CD14-positive monocyte (primary cell): ENCODE measurements at regions not wholly inside any gene's neighbourhood (a gene's known extent, or its start where the extent isn't known, plus 50 kb on each side); places are given as distances from the start of the nearest gene placed in this dataset.

Experiments used
- DNase-seq, 3 donors: peaks; one replicate each; pipeline ENCODE4 v3.0.0-alpha.2; 2011 to 2022
- H2AFZ ChIP-seq: 2 replicates; pipeline ENCODE4 v1.6.0; 2012; ENCODE audit warnings: mild to moderate bottlenecking, low read depth, low read length, inconsistent platforms; ENCODE audit not compliant: insufficient read depth, poor library complexity, severe bottlenecking
- H3K27ac ChIP-seq, 2 donors: 1 replicate in 1 of 2; 2 replicates in 1 of 2; pipeline ENCODE4 v1.5.1; 2012 to 2013; ENCODE audit warnings: low read length in 2 of 2, control low read depth in 1 of 2, inconsistent platforms in 1 of 2, low read depth in 1 of 2, mild to moderate bottlenecking in 1 of 2
- H3K27me3 ChIP-seq, 2 donors: one replicate each; pipeline versions ENCODE4 v1.6.0 to v1.6.1; 2011 to 2013; ENCODE audit warnings: low read length in 2 of 2; ENCODE audit not compliant: control insufficient read depth in 2 of 2, insufficient read depth in 2 of 2
- H3K36me3 ChIP-seq, 2 donors: replicated peaks in 1 of 2; 1 replicate in 1 of 2; 2 replicates in 1 of 2; pipeline versions ENCODE4 v1.5.1 to v1.6.1; 2012 to 2013; ENCODE audit warnings: low read length in 2 of 2, control low read depth in 1 of 2, inconsistent platforms in 1 of 2, mild to moderate bottlenecking in 1 of 2; ENCODE audit not compliant: insufficient read depth in 2 of 2, control insufficient read depth in 1 of 2
- H3K4me1 ChIP-seq, 2 donors: 1 replicate in 1 of 2; 2 replicates in 1 of 2; pipeline versions ENCODE4 v1.5.1 to v1.6.1; 2012 to 2013; ENCODE audit warnings: low read length in 2 of 2, control low read depth in 1 of 2, inconsistent platforms in 1 of 2, mild to moderate bottlenecking in 1 of 2, moderate library complexity in 1 of 2; ENCODE audit not compliant: insufficient read depth in 2 of 2, control insufficient read depth in 1 of 2
- H3K4me2 ChIP-seq: replicated peaks from 2 replicates; pipeline ENCODE3; 2012; ENCODE audit warnings: low read length, moderate library complexity, mild to moderate bottlenecking; ENCODE audit not compliant: poor library complexity, severe bottlenecking; ENCODE audit errors: extremely low read depth
- H3K4me3 ChIP-seq, 3 experiments: fragments of 200-600 bp in 1 of 3; sonication (generic) in 1 of 3; replicated peaks in 1 of 3; 1 replicate in 2 of 3; 2 replicates in 1 of 3; pipeline ENCODE4 v1.5.1; 2011 to 2013; ENCODE audit warnings: low read length in 3 of 3, mild to moderate bottlenecking in 3 of 3, control low read depth in 2 of 3, low read depth in 2 of 3, inconsistent platforms in 1 of 3, moderate library complexity in 1 of 3
- H3K79me2 ChIP-seq: 2 replicates; pipeline ENCODE4 v1.6.0; 2012; ENCODE audit warnings: mild to moderate bottlenecking, control low read depth, inconsistent platforms, low read length, moderate library complexity; ENCODE audit not compliant: insufficient read depth
- H3K9ac ChIP-seq: 2 replicates; pipeline ENCODE4 v1.6.0; 2017; ENCODE audit warnings: low read length, mild to moderate bottlenecking; ENCODE audit not compliant: insufficient read depth, poor library complexity, severe bottlenecking
- H3K9me3 ChIP-seq, 2 donors: replicated peaks in 1 of 2; 1 replicate in 1 of 2; 2 replicates in 1 of 2; pipeline versions ENCODE4 v1.5.1 to v1.6.1; 2012 to 2013; ENCODE audit warnings: low read length in 2 of 2, control low read depth in 1 of 2; ENCODE audit not compliant: control insufficient read depth in 1 of 2, insufficient read depth in 1 of 2
- H4K20me1 ChIP-seq: 2 replicates; pipeline ENCODE4 v1.6.0; 2012; ENCODE audit warnings: mild to moderate bottlenecking, low read length, control low read depth, moderate library complexity; ENCODE audit not compliant: insufficient read depth
- H3K27ac Mint-ChIP-seq, 7 donors: one replicate each; pipeline ENCODE4 v1.8.0; 2020; ENCODE audit warnings: mild to moderate bottlenecking in 7 of 7, mixed read lengths in 7 of 7, moderate library complexity in 6 of 7, inconsistent platforms in 2 of 7
- H3K27me3 Mint-ChIP-seq, 3 donors: one replicate each; pipeline ENCODE4 v1.8.0; 2021 to 2022; ENCODE audit warnings: low read depth in 3 of 3, mild to moderate bottlenecking in 3 of 3, mixed read lengths in 3 of 3, moderate library complexity in 3 of 3, inconsistent platforms in 1 of 3
- H3K36me3 Mint-ChIP-seq, 2 donors: one replicate each; pipeline ENCODE4 v1.8.0; 2020; ENCODE audit warnings: mixed read lengths in 2 of 2, inconsistent platforms in 1 of 2, mild to moderate bottlenecking in 1 of 2
- H3K4me1 Mint-ChIP-seq: one replicate; pipeline ENCODE4 v1.8.0; 2020; ENCODE audit warnings: mild to moderate bottlenecking, mixed read lengths
- H3K4me3 Mint-ChIP-seq, 2 donors: one replicate each; pipeline ENCODE4 v1.8.0; 2020; ENCODE audit warnings: mild to moderate bottlenecking in 2 of 2, mixed read lengths in 2 of 2, moderate library complexity in 1 of 2
- H3K9me3 Mint-ChIP-seq, 7 donors: one replicate each; pipeline ENCODE4 v1.8.0; 2020 to 2022; ENCODE audit warnings: mixed read lengths in 7 of 7, mild to moderate bottlenecking in 6 of 7, moderate library complexity in 6 of 7, inconsistent platforms in 2 of 7
- CTCF ChIP-seq: fragments of 200-600 bp; IDR thresholded peaks from one replicate; pipeline ENCODE4 v1.8.0; 2022; ENCODE audit warnings: antibody characterized with exemption, mild to moderate bottlenecking
- WGBS: methylation state at CpG from one replicate; pipeline ENCODE4 v1.1.5; 2013; ENCODE audit warnings: missing lambda C conversion rate; ENCODE audit not compliant: insufficient coverage; 5-methylcytosine and 5-hydroxymethylcytosine counted together
- intact Hi-C, 2 donors: fragments of 100-400 bp; cut with micrococcal nuclease; formaldehyde crosslinking; loops; one replicate each; pipeline versions ENCODE4 v1.15.0 to v1.15.1; 2023

GRCh38 chr1:30631700-30632099 is 91.7 kb downstream of the MATN1 start:
- H2AFZ ChIP-seq: no peak overlapping the region
- no peaks in the 10 kb centered on the region for H3K36me3 ChIP-seq
- H3K27ac ChIP-seq: no peak overlapping the region
- no CpG with 5 or more reads among the region's 2 CpGs for WGBS
- H3K9ac ChIP-seq: no peak overlapping the region
- no peaks in the 10 kb centered on the region for H3K27me3 ChIP-seq
- no peaks in the 10 kb centered on the region for H3K4me1 ChIP-seq
- H3K27me3 Mint-ChIP-seq: peaks cover 1 to 4% (median 4%) of the 10 kb centered on the region in 3 donors
- no peak overlapping the region for H3K27ac Mint-ChIP-seq
- no peaks in the 10 kb centered on the region for H3K4me1 Mint-ChIP-seq
- DNase-seq: no peak
- TF ChIP-seq CTCF: no peak
- H3K9me3 ChIP-seq: peaks cover 14% of the 10 kb centered on the region in 2 donors
- H3K4me3 ChIP-seq: no peak overlapping the region
- H3K4me3 Mint-ChIP-seq: no peak overlapping the region
- no peaks in the 10 kb centered on the region for H3K79me2 ChIP-seq
- no peaks in the 10 kb centered on the region for H3K36me3 Mint-ChIP-seq
- peaks cover 7 to 19% (median 14%) of the 10 kb centered on the region in 7 donors for H3K9me3 Mint-ChIP-seq
- H3K4me2 ChIP-seq: no peak overlapping the region
- intact Hi-C loops: no loop called here
- H4K20me1 ChIP-seq: no peaks in the 10 kb centered on the region

DNA sequence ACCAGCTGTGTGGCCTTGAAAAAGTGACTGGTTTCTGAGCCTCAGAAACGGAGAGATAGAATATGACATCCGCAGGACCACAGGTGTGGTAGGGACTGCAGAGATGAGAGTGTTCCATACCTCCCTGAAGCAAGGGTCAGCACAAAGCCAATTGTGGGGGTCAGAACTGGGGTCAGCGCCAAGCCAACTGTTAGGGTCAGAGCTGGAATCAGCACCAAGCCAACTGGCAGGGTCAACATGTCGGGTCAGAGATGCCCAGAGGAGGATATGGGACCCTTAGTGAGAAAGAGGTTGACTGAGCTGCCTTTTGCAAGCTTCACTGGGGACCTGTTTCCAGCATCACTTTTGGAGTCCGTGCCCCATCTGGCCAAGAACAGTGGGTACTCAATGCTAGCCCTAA is 93.9 kb downstream of the MATN1 start:
- Histone ChIP-seq H2AFZ (no peak overlapping the region), H3K79me2 (no peaks in the 10 kb centered on the region), H3K4me1 (no peaks in the 10 kb centered on the region), H3K9me3 (peaks cover 19 to 21% of the 10 kb centered on the region in 2 donors), H3K36me3 (no peaks in the 10 kb centered on the region), H3K27ac (no peak overlapping the region), H3K4me2 (no peak overlapping the region), H3K27me3 (no peaks in the 10 kb centered on the region), H4K20me1 (no peaks in the 10 kb centered on the region), H3K9ac (no peak overlapping the region), H3K4me3 (no peak overlapping the region)
- Mint-ChIP-seq H3K4me1 (no peaks in the 10 kb centered on the region), H3K27me3 (peaks cover 0 to 7% (median 4%) of the 10 kb centered on the region in 3 donors), H3K9me3 (peaks cover 8 to 23% (median 16%) of the 10 kb centered on the region in 7 donors), H3K36me3 (no peaks in the 10 kb centered on the region), H3K4me3 (no peak overlapping the region), H3K27ac (no peak overlapping the region)
- no peak for TF ChIP-seq CTCF
- intact Hi-C loops: no loop called here
- WGBS: 84% methylated on average over 5 of the region's 5 CpGs
- no peak for DNase-seq
